Kidney glomerular epithelial cell (primary cell): ENCODE measurements at regions not wholly inside any gene's neighbourhood (a gene's known extent, or its start where the extent isn't known, plus 50 kb on each side); places are given as distances from the start of the nearest gene placed in this dataset.

ENCODE experiments used
- DNase-seq: peaks from one replicate; lab custom pipeline; 2025; lab: John Stamatoyannopoulos, UW

DNA sequence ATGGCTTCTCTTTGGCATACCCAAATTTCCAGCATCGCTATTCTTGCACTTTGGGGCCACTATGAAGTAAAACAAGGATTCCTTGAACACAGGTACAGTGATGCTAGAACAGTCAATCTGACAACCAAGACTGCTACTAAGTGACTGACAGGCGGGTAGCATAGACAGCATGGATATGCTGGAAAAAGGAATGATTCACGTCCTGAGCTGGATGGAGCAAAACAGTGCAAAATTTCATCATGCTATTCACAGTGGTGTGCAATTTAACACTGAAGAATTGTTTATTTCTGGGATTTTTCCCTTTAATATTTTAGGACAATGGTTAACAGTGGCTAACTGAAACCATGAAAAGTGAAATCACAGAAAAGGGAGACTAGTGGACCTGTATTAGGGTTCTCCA lies 1511.2 kb upstream of the ZEB2 start:
- no peak for DNase-seq

- DNase-seq = no peak
Observed at GRCh38 chr2:146027156-146027555, 1507.2 kb upstream of the ZEB2 start.

DNA sequence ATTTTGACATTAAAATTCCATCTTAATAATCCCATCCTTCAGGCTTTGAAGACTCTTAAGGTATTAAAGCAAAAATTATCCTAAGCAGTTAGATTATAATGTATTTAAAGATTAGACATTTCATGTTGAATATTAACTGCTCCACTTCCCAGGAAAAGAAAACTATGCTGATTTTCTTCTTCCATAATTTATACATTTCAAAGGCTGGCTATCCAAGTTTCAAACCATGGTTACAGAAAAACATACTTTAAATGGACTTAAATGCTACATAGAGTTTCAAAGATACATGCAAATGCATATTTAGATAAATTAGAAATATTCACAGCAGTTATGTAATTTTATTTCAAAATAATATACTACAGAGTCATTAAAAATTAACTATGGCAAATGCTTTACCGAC lies 1505.6 kb upstream of the ZEB2 start:
- no peak for DNase-seq

DNA sequence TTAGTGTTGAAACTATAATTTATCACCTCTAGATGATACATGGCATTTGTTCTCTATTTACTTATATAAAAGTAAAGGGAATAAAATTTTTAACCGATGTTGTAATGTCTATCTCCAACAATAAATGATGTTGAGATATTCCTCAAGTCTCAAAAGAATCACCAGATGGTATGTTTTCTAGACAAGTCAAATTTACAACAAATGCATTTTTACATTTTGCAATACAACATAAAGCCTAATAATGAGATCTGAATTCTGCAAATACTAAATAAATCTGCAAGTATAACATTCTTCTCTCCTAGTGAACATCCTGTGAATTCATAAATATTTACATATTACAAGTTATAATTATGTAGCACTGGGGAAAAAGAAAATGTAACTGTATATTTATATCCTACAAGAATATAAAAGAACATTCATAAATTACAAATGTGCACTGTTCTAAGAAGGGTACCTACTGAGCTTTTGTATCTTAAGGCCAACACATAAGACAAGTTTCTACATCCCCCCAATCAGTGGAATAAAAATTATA lies 1504.4 kb upstream of the ZEB2 start:
- no peak for DNase-seq

GRCh38 chr2:146004462-146004861 lies 1484.5 kb upstream of the ZEB2 start:
- DNase-seq = no peak

DNA sequence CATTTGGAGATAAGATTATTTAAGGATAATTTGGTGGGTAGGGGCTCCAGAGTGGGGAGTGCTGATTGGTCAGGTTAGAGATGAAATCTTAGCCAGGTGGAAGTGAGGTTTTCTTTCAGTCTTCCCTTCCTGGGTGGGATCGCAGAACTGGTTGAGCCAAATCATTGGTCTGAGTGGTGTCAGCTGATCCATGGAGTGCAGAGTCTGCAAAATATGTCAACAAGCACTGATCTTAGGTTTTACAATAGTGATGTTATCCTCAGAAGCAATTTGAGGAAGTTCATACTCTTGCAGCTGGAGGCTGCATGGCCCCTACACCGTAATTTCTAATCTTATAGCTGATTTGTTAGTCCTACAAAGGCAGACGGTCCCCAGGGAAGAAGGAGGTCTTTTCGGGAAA lies 1483.4 kb upstream of the ZEB2 start:
- no peak for DNase-seq

DNA sequence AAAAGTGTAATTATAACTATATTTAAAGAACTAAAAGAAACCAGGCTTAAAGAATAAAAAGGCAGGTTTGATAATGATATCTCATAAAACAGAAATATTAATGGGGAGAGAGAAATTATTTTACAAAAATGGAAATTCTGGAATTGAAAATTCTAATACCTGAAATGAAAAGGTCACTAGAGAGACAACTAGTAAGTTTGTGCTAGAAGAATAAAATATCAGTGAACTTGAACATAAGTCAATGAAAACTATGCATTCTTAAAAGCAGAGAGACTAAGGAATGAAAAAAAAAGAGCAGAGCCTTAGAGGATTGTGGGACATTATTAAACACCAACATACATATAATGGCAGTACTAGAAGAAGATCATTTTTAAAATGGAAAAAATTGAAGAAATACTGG lies 1475.0 kb upstream of the ZEB2 start:
- DNase-seq = no peak

DNA sequence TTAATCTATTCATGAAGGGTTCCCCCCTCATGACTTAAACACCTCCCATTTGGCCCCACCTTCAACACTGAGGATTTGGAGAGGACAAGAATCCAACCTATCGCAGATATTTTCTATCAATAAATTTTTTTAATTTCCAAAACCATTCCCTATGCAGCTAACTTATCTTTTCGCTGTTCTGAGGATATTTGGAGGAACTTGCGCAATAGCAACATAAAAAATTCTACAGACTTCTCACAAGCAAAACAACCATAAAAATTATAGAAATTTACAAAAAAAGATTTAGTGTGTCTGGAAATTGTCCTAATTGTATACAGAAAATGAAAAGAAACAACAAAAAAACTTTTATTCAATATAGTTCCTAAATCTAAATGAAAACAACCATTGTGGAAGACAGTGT lies 1472.7 kb upstream of the ZEB2 start:
- no peak for DNase-seq

DNA sequence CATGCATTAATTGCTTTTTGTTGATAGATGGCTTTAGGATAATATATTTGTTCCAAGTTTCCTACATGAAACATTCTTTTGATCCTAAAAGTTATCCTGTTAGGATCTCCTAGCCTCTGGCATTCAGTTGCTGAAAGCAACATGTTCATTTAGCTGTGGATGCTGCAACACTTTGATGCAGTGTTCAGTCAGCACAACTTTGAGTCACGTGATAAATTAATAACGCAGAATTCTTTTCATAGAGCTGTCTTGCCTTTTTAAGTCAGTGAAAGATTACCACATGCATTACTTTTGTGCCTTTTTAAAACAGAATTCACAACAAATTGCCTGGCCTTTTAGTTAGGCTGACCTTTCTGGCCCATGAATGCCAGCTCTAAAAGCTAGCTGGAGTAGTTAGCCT lies 1467.9 kb upstream of the ZEB2 start:
- no peak for DNase-seq

- no peak for DNase-seq
Observed at GRCh38 chr2:145985517-145985916, 1465.6 kb upstream of the ZEB2 start.

DNA sequence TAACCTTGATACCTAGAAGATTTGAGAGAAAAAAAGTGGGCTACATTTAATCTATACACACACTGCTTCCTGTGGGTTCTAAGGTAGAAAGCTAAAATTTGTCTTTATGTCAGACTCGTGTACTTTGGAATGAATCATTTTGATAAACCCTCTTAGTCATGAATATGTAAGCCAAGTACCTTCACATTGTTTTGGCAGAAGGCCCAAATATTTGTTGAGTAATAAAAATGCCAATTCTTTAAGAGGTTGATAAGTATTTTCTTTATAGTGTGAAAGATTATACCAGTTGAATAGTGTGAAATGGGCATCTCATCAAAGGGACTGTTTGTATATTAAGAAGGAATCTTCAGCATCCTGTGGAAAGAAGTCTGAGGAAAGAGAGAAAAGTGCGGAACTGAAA lies 1464.7 kb upstream of the ZEB2 start:
- peak; percentile 55 for DNase-seq

GRCh38 chr2:145980318-145980717 lies 1460.4 kb upstream of the ZEB2 start:
- DNase-seq = no peak

- DNase-seq = no peak
Observed at GRCh38 chr2:145975406-145975805, 1455.5 kb upstream of the ZEB2 start.

DNA sequence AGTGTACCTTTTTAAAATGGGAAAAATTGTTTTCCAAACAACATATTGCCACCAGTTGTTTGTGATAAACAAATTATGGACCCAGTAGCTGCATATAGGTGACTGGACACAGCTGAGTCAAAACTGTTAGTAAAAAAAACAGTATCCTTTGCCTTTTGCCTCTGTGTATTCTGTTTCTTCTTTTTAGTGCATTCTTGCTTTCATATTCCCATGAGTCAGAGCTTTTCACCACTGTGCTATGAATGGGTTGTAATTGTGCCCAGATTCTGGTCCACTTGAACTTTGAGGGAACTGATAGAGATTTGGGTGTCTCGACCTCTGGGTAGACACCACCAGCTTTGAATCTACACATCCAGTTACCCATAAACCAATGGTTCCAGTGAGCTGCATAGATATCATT lies 1441.9 kb upstream of the ZEB2 start:
- DNase-seq = no peak

- no peak for DNase-seq
Observed at GRCh38 chr2:145960479-145961163, 1440.7 kb upstream of the ZEB2 start.

- no peak for DNase-seq
Observed at GRCh38 chr2:145958611-145959010, 1438.7 kb upstream of the ZEB2 start.

DNA sequence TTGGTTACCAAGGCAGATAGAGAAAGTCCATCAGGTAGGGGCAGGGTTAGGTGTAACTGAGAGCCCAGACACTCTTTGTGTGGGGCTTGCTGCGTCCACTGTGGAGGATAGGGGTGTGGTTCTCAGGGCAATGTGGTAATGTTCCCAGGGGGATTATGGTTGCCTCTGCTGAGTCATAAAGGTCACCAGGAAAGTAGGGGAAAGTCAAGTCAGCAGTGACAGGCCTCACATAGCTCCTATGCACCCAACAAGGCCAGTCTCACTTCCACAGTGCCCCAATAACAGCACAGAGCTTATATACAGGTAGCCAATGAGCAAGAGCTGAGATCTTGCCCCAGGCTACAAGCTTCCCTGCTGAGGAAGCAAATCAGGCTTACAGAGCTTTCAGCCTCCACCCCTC lies 1438.0 kb upstream of the ZEB2 start:
- no peak for DNase-seq

- no peak for DNase-seq
Observed at GRCh38 chr2:145939949-145940348, 1420.0 kb upstream of the ZEB2 start.

GRCh38 chr2:145935016-145935415 lies 1415.1 kb upstream of the ZEB2 start:
- DNase-seq = no peak

DNA sequence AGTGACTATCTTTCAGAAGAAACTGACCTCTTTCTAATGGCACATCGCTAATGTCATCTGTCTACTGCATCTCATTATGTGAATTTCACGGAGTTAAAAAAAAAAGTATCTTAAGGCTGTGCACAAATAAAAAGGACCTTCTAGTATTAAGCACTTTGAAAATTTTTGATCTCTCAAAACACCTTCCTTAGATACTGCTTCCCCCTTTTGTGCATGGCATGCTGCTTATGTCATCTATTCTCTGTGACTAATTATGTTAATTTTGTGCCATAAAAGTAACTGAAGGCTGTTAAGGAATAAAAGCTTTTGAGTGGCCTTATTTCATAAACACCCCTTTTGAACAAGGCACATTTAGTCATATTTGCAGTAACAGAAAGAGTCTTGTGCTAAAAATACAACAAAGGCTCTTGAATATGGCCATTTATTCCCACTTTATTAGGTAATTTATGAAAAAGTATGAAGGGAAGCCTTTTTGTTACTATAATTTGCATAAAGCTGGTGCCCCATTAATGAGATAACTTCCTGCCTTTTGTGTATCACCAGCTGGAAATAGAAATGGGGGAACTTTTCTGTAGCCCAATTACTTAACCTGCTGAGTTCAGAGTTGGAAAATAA lies 1412.0 kb upstream of the ZEB2 start:
- no peak for DNase-seq

- DNase-seq = no peak
Observed at GRCh38 chr2:145930318-145930717, 1410.4 kb upstream of the ZEB2 start.

- no peak for DNase-seq
Observed at GRCh38 chr2:145927131-145927950, 1407.4 kb upstream of the ZEB2 start.

GRCh38 chr2:145925591-145925990 lies 1405.7 kb upstream of the ZEB2 start:
- no peak for DNase-seq
